ENCODE measurements at regions not wholly inside any gene's neighbourhood (a gene's known extent, or its start where the extent isn't known, plus 50 kb on each side); places are given as distances from the start of the nearest gene placed in this dataset.

DNA sequence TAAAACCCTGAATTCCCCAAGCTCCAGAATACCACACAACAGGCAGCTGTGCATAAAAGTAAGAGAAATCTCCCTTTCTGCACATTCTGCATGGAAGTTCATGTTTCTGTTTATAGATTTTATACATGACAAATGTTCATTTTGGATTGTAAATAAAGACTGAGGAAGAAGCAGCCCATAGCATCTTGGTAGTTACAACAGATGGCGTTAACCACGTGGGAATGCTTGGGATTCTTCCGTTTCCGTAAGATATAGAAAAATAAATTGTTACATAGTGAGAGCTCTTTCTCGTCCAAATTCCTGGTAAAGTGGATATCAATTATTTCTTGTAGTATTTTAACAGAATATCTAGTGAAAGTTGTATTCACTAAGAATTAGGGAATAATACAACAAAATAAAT is 1016.5 kb downstream of the GRM8 start:
- TF ChIP-seq, protein P1, sequence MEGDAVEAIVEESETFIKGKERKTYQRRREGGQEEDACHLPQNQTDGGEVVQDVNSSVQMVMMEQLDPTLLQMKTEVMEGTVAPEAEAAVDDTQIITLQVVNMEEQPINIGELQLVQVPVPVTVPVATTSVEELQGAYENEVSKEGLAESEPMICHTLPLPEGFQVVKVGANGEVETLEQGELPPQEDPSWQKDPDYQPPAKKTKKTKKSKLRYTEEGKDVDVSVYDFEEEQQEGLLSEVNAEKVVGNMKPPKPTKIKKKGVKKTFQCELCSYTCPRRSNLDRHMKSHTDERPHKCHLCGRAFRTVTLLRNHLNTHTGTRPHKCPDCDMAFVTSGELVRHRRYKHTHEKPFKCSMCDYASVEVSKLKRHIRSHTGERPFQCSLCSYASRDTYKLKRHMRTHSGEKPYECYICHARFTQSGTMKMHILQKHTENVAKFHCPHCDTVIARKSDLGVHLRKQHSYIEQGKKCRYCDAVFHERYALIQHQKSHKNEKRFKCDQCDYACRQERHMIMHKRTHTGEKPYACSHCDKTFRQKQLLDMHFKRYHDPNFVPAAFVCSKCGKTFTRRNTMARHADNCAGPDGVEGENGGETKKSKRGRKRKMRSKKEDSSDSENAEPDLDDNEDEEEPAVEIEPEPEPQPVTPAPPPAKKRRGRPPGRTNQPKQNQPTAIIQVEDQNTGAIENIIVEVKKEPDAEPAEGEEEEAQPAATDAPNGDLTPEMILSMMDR (IDR thresholded peaks at IDR 0.05 in 8 of 11, conservative IDR thresholded peaks at IDR 0.05 in 3 of 11) = no peak
- no peak for TF ChIP-seq POLR2A (IDR thresholded peaks at IDR 0.05)
- TF ChIP-seq POLR2AphosphoS5 (IDR thresholded peaks at IDR 0.05) = no peak

Measured in spleen (tissue), 7 donors.